Spleen (tissue), 11 donors: ENCODE measurements at regions not wholly inside any gene's neighbourhood (a gene's known extent, or its start where the extent isn't known, plus 50 kb on each side); places are given as distances from the start of the nearest gene placed in this dataset.

Experiments used
- DNase-seq: peaks from one replicate; pipeline ENCODE4 v3.0.0-alpha.2; 2020
- H3K27ac ChIP-seq, 8 donors: fragments of 200-600 bp; sonication (generic) in 7 of 8; 1 replicate in 4 of 8; 2 replicates in 4 of 8; pipeline versions ENCODE4 v1.5.0 to v1.8.0; 2016 to 2021; ENCODE audit warnings: inconsistent platforms in 4 of 8, mild to moderate bottlenecking in 4 of 8, moderate library complexity in 1 of 8
- H3K27me3 ChIP-seq, 7 donors: fragments of 200-600 bp; sonication (generic) in 6 of 7; replicated peaks in 1 of 7; 1 replicate in 4 of 7; 2 replicates in 3 of 7; pipeline versions ENCODE4 v1.5.0 to v1.8.0; 2016 to 2021; ENCODE audit warnings: inconsistent platforms in 3 of 7, mild to moderate bottlenecking in 1 of 7
- H3K36me3 ChIP-seq, 6 donors: fragments of 200-600 bp; sonication (generic) in 5 of 6; 1 replicate in 4 of 6; 2 replicates in 2 of 6; pipeline versions ENCODE4 v1.5.0 to v1.8.0; 2016 to 2021; ENCODE audit warnings: inconsistent platforms in 2 of 6
- H3K4me1 ChIP-seq, 6 donors: fragments of 200-600 bp; sonication (generic) in 5 of 6; 1 replicate in 3 of 6; 2 replicates in 3 of 6; pipeline versions ENCODE4 v1.5.0 to v1.8.0; 2016 to 2021; ENCODE audit warnings: inconsistent platforms in 3 of 6
- H3K4me3 ChIP-seq, 8 donors: fragments of 200-600 bp; sonication (generic) in 7 of 8; 1 replicate in 4 of 8; 2 replicates in 4 of 8; pipeline versions ENCODE4 v1.5.0 to v1.8.0; 2016 to 2021; ENCODE audit warnings: inconsistent platforms in 4 of 8, mild to moderate bottlenecking in 4 of 8, moderate library complexity in 2 of 8
- H3K9me3 ChIP-seq, 8 donors: fragments of 200-600 bp; sonication (generic) in 7 of 8; 1 replicate in 4 of 8; 2 replicates in 4 of 8; pipeline versions ENCODE4 v1.5.0 to v1.8.0; 2016 to 2021; ENCODE audit warnings: inconsistent platforms in 4 of 8
- POLR2A ChIP-seq, 3 donors: fragments of 450-650 bp; IDR thresholded peaks; one replicate each; pipeline ENCODE4 v1.5.1; 2017; ENCODE audit warnings: antibody characterized with exemption in 3 of 3, mild to moderate bottlenecking in 1 of 3
- POLR2AphosphoS5 ChIP-seq, 3 donors: sonication (generic); formaldehyde crosslinking; IDR thresholded peaks; one replicate each; pipeline ENCODE4 v1.5.1; 2017; ENCODE audit warnings: antibody characterized with exemption in 3 of 3
- WGBS, 5 donors: extraction: QIAGEN DNeasy Blood & Tissue Kit in 3 of 5; methylation state at CpG; one replicate each; pipeline versions ENCODE4 v1.1.5 to v1.1.7; 2013 to 2018; 5-methylcytosine and 5-hydroxymethylcytosine counted together
- intact Hi-C: fragments of 100-400 bp; cut with DNase I; formaldehyde crosslinking; loops from one replicate; pipeline ENCODE4 v1.15.0; 2023; ENCODE audit warnings: low total_unique reads
- TF ChIP-seq, protein P1 (sequence below), 11 experiments: fragments of 200-600 bp in 7 of 11; fragments of 450-650 bp in 4 of 11; sonication (generic) in 4 of 11; IDR thresholded peaks in 8 of 11; conservative IDR thresholded peaks in 3 of 11; 1 replicate in 7 of 11; 2 replicates in 4 of 11; pipeline versions ENCODE4 v1.4.0 to v1.8.0; 2016 to 2021; ENCODE audit warnings: antibody characterized with exemption in 11 of 11, inconsistent platforms in 4 of 11, mild to moderate bottlenecking in 1 of 11
- donor health status: healthy with polysubstance abuse.
- donor health status: DM: no; HTN: no; CAD: no; lungs with moderate emphysema.
- donor health status: DM: no; HTN: no; CAD: no.
- donor health status: Bipolar disorder and iron deficiency.
- donor health status: healthy.
- donor health status: DM: no; HTN: no; CAD: no.
- donor health status: DM: yes; HTN: yes; CAD: no.

DNA sequence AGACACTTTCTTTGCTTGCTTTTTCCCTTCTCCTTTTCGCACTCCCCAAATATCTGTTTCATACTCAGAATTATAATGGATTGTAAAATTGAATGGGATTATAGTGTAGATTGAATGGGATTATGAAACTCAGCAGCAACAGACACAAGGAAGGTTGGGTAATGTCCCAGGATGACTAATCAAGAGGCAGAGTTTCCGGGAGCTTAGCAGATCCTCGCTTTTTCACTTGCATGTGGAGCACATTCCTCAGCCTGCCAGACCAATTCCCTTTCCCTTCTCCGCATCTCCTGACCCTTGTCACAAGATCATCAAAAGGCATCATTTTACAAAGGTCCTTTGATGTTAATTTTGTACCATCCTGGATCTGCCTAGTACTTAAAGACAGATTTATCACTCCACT is 55.1 kb upstream of the SLC1A1 start:
- TF ChIP-seq POLR2AphosphoS5 (IDR thresholded peaks at IDR 0.05) (no peak), POLR2A (IDR thresholded peaks at IDR 0.05) (no peak)
- TF ChIP-seq, protein P1, sequence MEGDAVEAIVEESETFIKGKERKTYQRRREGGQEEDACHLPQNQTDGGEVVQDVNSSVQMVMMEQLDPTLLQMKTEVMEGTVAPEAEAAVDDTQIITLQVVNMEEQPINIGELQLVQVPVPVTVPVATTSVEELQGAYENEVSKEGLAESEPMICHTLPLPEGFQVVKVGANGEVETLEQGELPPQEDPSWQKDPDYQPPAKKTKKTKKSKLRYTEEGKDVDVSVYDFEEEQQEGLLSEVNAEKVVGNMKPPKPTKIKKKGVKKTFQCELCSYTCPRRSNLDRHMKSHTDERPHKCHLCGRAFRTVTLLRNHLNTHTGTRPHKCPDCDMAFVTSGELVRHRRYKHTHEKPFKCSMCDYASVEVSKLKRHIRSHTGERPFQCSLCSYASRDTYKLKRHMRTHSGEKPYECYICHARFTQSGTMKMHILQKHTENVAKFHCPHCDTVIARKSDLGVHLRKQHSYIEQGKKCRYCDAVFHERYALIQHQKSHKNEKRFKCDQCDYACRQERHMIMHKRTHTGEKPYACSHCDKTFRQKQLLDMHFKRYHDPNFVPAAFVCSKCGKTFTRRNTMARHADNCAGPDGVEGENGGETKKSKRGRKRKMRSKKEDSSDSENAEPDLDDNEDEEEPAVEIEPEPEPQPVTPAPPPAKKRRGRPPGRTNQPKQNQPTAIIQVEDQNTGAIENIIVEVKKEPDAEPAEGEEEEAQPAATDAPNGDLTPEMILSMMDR (IDR thresholded peaks at IDR 0.05 in 8 of 11, conservative IDR thresholded peaks at IDR 0.05 in 3 of 11): no peak
- WGBS, 5 donors: 63 to 91% (median 80%) methylated on average over 4 of the region's 4 CpGs
- no peak overlapping the region for H3K27ac ChIP-seq
- H3K27me3 ChIP-seq: no peaks in the 10 kb centered on the region
- peaks cover 0 to 10% (median 0%) of the 10 kb centered on the region in 8 donors for H3K9me3 ChIP-seq
- no peak overlapping the region for H3K4me3 ChIP-seq
- peaks cover 0 to 4% (median 0%) of the 10 kb centered on the region in 6 donors for H3K4me1 ChIP-seq
- DNase-seq: no peak
- intact Hi-C loops: no loop called here
- H3K36me3 ChIP-seq: no peaks in the 10 kb centered on the region

DNA sequence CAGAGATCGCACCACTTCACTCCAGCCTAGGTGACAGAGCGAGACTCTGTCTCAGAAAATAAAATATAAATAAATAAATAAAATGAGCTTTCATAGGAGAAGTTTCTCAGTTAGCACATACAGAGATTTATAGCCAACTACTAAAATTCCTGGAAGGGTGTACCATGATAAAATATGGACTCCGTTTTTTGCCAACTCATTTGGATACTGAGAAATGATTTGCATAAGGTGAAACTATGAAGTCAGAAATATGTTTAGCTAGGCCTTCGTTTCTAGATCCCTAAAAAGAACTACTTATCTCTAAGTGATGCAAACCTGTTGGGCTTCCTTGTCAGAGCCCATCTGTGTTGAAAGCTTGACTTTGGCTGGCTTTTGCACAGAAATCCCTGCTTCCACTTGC is 56.9 kb upstream of the SLC1A1 start:
- intact Hi-C loops: no loop called here
- Histone ChIP-seq H3K36me3 (no peaks in the 10 kb centered on the region), H3K27ac (no peak overlapping the region), H3K4me1 (peaks cover 0 to 4% (median 0%) of the 10 kb centered on the region in 6 donors), H3K27me3 (no peaks in the 10 kb centered on the region), H3K4me3 (no peak overlapping the region), H3K9me3 (no peaks in the 10 kb centered on the region)
- TF ChIP-seq POLR2A (IDR thresholded peaks at IDR 0.05) (no peak), POLR2AphosphoS5 (IDR thresholded peaks at IDR 0.05) (no peak)
- TF ChIP-seq, protein P1 (IDR thresholded peaks at IDR 0.05 in 8 of 11, conservative IDR thresholded peaks at IDR 0.05 in 3 of 11): no peak
- 57 to 71% (median 67%) methylated on average over 4 of the region's 4 CpGs for WGBS, 5 donors
- DNase-seq: no peak

DNA sequence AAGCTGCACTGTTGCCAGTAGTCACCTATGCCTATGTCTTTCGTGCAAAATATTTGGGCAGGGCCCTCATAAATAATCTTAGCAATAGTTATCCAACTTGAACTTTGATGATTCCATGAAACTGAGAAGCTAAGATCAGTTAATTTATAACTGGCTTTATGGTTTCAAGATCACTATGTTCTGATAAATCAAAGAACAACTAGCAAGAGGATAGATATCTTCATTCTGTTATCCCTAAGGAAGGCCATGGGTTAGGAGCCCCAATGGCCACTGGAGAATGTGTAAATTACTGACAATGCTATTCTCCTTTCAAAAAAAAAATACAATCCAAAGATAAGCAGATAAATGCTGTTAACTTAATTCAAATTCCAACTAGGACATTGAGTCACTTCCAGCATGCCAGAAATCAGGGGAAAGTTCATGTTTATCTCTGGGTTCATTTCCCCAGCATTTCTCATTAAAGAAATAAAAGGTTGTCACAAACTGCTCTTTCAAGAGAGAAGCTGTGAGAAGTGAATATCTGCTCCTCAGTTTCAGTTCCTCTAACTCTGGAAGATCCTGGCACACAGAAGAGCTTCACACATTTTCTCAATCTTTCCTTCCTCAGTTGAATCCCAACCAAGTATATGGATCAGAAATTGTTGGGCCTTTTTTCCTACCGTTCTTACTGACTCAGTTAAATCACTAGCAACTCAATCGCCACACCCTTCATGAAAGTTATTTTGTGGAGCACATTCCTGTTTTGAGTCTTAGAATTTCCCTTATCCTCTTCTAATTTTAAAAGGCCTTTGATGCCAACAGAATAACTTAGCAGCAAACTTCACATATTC is 59.6 kb upstream of the SLC1A1 start:
- H3K4me3 ChIP-seq: no peak overlapping the region
- TF ChIP-seq POLR2A (IDR thresholded peaks at IDR 0.05) (no peak), POLR2AphosphoS5 (IDR thresholded peaks at IDR 0.05) (no peak)
- TF ChIP-seq, protein P1 (IDR thresholded peaks at IDR 0.05 in 8 of 11, conservative IDR thresholded peaks at IDR 0.05 in 3 of 11): no peak
- intact Hi-C loops: no loop called here
- H3K27me3 ChIP-seq: no peaks in the 10 kb centered on the region
- DNase-seq: no peak
- no peaks in the 10 kb centered on the region for H3K9me3 ChIP-seq
- WGBS, 5 donors: 75 to 88% (median 82%) methylated on average over 3 of the region's 3 CpGs
- peaks cover 0 to 4% (median 0%) of the 10 kb centered on the region in 6 donors for H3K4me1 ChIP-seq
- H3K36me3 ChIP-seq: no peaks in the 10 kb centered on the region
- H3K27ac ChIP-seq: no peak overlapping the region

DNA sequence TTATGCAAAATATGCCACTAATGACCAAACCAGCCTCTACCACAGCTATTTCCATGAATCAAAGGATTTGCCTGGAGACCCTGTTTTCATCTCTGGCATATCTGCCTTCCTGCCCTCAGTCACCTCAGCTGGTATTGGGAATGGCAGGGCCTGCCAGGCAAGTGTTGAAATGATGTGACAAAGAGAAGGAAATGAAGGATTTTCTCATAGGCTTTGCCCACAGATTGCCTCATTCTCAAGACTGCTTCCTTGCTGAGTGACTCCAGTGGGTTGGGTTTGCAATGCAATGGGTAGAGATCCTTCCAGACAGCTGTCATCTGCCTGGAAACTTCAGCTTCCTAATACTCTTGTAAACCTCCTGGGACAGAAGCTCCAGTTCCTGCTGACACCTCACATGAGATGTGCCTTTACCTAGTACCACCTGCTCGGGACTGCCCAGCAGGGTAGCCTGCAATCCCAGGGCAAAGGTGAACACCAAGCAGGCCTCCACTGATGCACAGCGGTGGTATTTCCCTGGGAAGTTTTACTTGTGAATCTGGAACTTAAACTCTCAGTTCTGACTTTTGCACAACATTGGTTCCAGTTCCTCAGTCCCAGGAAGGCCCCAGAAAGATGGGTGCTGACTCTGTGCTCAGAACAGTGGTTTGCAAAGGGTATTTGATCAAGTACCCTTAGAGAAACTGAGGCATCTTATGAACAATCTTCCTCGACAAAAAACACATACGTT is 64.8 kb upstream of the SLC1A1 start:
- intact Hi-C loops: no loop called here
- no peaks in the 10 kb centered on the region for H3K9me3 ChIP-seq
- WGBS, 5 donors: 75 to 90% (median 87%) methylated on average over 4 of the region's 4 CpGs
- H3K27me3 ChIP-seq: no peaks in the 10 kb centered on the region
- no peak overlapping the region for H3K27ac ChIP-seq
- no peak overlapping the region for H3K4me3 ChIP-seq
- DNase-seq: no peak
- H3K4me1 ChIP-seq: peaks cover 0 to 2% (median 0%) of the 10 kb centered on the region in 6 donors
- no peaks in the 10 kb centered on the region for H3K36me3 ChIP-seq
- TF ChIP-seq POLR2AphosphoS5 (IDR thresholded peaks at IDR 0.05) (no peak), POLR2A (IDR thresholded peaks at IDR 0.05) (no peak)
- TF ChIP-seq, protein P1 (IDR thresholded peaks at IDR 0.05 in 8 of 11, conservative IDR thresholded peaks at IDR 0.05 in 3 of 11): no peak
